Keratinocyte (primary cell): ENCODE measurements at regions not wholly inside any gene's neighbourhood (a gene's known extent, or its start where the extent isn't known, plus 50 kb on each side); places are given as distances from the start of the nearest gene placed in this dataset.
A peak's percentile ranks its signal among the peaks of the same experiment; 100 is the strongest.

ENCODE experiments used
- DNase-seq: peaks from one replicate; pipeline ENCODE4 v3.0.0-alpha.2; 2011; ENCODE audit warnings: low read depth, missing footprints, low spot score
- FAIRE-seq: peaks from 2 replicates; lab custom pipeline; 2011; peaks lifted over from hg19 to GRCh38; lab: Jason Lieb, UNC
- H2AFZ ChIP-seq: 2 replicates; pipeline ENCODE4 v1.6.0; 2012; ENCODE audit warnings: low read length, control low read depth, inconsistent platforms; ENCODE audit not compliant: control insufficient read depth
- H3K27ac ChIP-seq: 2 replicates; pipeline ENCODE4 v1.5.1; 2011; ENCODE audit warnings: low read length; ENCODE audit not compliant: control insufficient read depth, insufficient read depth
- H3K27me3 ChIP-seq: 3 replicates; pipeline ENCODE4 v1.6.0; 2011; ENCODE audit warnings: low read length; ENCODE audit not compliant: control insufficient read depth, insufficient read depth; ENCODE audit errors: extremely low read depth
- H3K36me3 ChIP-seq, 2 experiments: 2 replicates in 1 of 2; 3 replicates in 1 of 2; pipeline ENCODE4 v1.5.1; 2011; ENCODE audit warnings: low read length in 2 of 2, mild to moderate bottlenecking in 1 of 2; ENCODE audit not compliant: control insufficient read depth in 2 of 2, insufficient read depth in 2 of 2; ENCODE audit errors: extremely low read depth in 1 of 2
- H3K4me1 ChIP-seq: 3 replicates; pipeline ENCODE4 v1.5.1; 2011; ENCODE audit warnings: low read length; ENCODE audit not compliant: control insufficient read depth, insufficient read depth; ENCODE audit errors: extremely low read depth
- H3K4me2 ChIP-seq: 3 replicates; pipeline ENCODE4 v1.6.0; 2011; ENCODE audit warnings: low read depth, low read length; ENCODE audit not compliant: control insufficient read depth, insufficient read depth; ENCODE audit errors: extremely low read depth
- H3K4me3 ChIP-seq, 3 experiments: fragments of 200-600 bp in 1 of 3; sonication (generic) in 1 of 3; 2 replicates in 2 of 3; 3 replicates in 1 of 3; pipeline ENCODE4 v1.5.1; 2011 to 2016; ENCODE audit warnings: low read length in 3 of 3, mild to moderate bottlenecking in 3 of 3, control low read depth in 2 of 3, inconsistent platforms in 1 of 3, low read depth in 1 of 3, mixed read lengths in 1 of 3, mixed run types in 1 of 3, moderate library complexity in 1 of 3; ENCODE audit not compliant: control insufficient read depth in 2 of 3, insufficient read depth in 2 of 3; ENCODE audit errors: extremely low read depth in 1 of 3
- H3K79me2 ChIP-seq: 2 replicates; pipeline ENCODE4 v1.6.0; 2012; ENCODE audit warnings: low read length; ENCODE audit not compliant: control insufficient read depth, insufficient read depth
- H3K9ac ChIP-seq: 3 replicates; pipeline ENCODE4 v1.6.0; 2011; ENCODE audit warnings: low read length; ENCODE audit not compliant: control insufficient read depth, insufficient read depth; ENCODE audit errors: extremely low read depth
- H3K9me1 ChIP-seq: 3 replicates; pipeline ENCODE4 v1.6.0; 2011; ENCODE audit warnings: low read length; ENCODE audit not compliant: control insufficient read depth, insufficient read depth; ENCODE audit errors: extremely low read depth
- H3K9me3 ChIP-seq: 2 replicates; pipeline ENCODE4 v1.5.1; 2012; ENCODE audit warnings: low read depth, low read length; ENCODE audit not compliant: control insufficient read depth
- H4K20me1 ChIP-seq: 3 replicates; pipeline ENCODE4 v1.6.0; 2011; ENCODE audit warnings: low read length; ENCODE audit not compliant: control insufficient read depth, insufficient read depth; ENCODE audit errors: extremely low read depth
- EZH2 ChIP-seq: IDR thresholded peaks from one replicate; pipeline ENCODE4 v1.6.1; 2012; ENCODE audit warnings: inconsistent platforms, mild to moderate bottlenecking, low read length, moderate library complexity
- dilution Hi-C: fragments of 300-500 bp; cut with MboI; formaldehyde crosslinking; loops from one replicate; pipeline ENCODE4 v1.7.0; 2020; ENCODE audit warnings: low sequenced_read_pairs; ENCODE audit not compliant: extremely low pct_ligation_motif_present
- TF ChIP-seq, protein P1 (sequence below), 3 experiments: IDR thresholded peaks in 1 of 3; conservative IDR thresholded peaks in 1 of 3; optimal IDR thresholded peaks in 1 of 3; 2 replicates in 2 of 3; 3 replicates in 1 of 3; pipeline versions ENCODE3 to v1.5.1; 2011; ENCODE audit warnings: low read length in 3 of 3, mild to moderate bottlenecking in 3 of 3, moderate library complexity in 2 of 3, control low read depth in 1 of 3, inconsistent platforms in 1 of 3; ENCODE audit not compliant: insufficient read depth in 2 of 3; ENCODE audit errors: extremely low read depth in 1 of 3

DNA sequence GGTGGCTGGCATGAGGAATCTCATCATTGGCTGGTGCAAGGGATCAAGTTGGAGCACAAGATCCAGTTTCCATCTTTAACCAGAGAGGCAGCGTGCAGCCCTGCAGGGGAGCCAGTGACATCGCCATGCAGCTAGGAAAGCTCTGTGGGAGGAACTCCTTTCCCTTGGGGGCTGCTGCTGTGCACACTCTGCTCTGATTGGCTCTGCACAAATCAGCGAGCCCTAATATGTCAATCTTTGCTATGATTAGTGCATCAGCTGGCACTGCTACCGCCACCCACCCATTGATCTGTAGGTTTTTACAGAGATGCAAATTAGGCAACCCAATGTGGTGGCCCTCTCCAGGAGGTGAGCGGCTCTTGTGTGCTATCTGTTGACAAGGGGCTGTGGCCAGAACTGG is 262.6 kb downstream of the PCNX1 start:
- dilution Hi-C loops: no loop called here
- H4K20me1 ChIP-seq: no peaks in the 10 kb centered on the region
- H3K27me3 ChIP-seq: no peaks in the 10 kb centered on the region
- H3K36me3 ChIP-seq: no peaks in the 10 kb centered on the region
- H2AFZ ChIP-seq: no peak overlapping the region
- TF ChIP-seq EZH2: no peak
- TF ChIP-seq, protein P1, sequence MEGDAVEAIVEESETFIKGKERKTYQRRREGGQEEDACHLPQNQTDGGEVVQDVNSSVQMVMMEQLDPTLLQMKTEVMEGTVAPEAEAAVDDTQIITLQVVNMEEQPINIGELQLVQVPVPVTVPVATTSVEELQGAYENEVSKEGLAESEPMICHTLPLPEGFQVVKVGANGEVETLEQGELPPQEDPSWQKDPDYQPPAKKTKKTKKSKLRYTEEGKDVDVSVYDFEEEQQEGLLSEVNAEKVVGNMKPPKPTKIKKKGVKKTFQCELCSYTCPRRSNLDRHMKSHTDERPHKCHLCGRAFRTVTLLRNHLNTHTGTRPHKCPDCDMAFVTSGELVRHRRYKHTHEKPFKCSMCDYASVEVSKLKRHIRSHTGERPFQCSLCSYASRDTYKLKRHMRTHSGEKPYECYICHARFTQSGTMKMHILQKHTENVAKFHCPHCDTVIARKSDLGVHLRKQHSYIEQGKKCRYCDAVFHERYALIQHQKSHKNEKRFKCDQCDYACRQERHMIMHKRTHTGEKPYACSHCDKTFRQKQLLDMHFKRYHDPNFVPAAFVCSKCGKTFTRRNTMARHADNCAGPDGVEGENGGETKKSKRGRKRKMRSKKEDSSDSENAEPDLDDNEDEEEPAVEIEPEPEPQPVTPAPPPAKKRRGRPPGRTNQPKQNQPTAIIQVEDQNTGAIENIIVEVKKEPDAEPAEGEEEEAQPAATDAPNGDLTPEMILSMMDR (optimal IDR thresholded peaks at IDR 0.05 in 1 of 3, IDR thresholded peaks at IDR 0.05 in 1 of 3, conservative IDR thresholded peaks at IDR 0.05 in 1 of 3; ENCODE audit: extremely low read depth in 1 of 3, insufficient read depth in 2 of 3, low read length in 3 of 3): no peak
- H3K79me2 ChIP-seq: no peaks in the 10 kb centered on the region
- H3K27ac ChIP-seq: no peak overlapping the region
- DNase-seq (no peak), FAIRE-seq (no peak)
- peaks cover 14% of the 10 kb centered on the region for H3K4me1 ChIP-seq
- no peak overlapping the region for H3K4me3 ChIP-seq
- no peak overlapping the region for H3K4me2 ChIP-seq
- H3K9me3 ChIP-seq: no peaks in the 10 kb centered on the region
- no peak overlapping the region for H3K9ac ChIP-seq
- H3K9me1 ChIP-seq: no peaks in the 10 kb centered on the region

DNA sequence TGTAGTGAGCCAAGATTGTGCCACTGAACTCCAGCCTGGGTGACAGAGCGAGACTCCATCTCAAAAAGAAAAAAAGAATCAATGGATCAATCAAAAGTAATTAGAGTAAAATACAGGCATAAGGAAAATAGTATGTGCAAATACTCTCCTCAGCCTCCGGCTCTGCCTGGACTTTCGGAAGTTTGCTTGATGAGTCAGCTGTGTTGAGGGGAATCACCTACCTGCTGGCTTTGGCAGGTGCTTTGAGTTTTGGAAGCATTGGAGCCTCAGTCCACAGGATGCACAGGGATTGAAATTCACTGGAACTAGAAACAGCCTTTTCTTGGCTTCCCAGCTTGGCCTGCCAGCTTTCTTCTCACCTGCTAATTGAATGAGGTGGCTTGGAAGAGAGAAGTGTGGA is 268.2 kb downstream of the PCNX1 start:
- Histone ChIP-seq H2AFZ (no peak overlapping the region), H3K36me3 (no peaks in the 10 kb centered on the region), H3K9me1 (no peaks in the 10 kb centered on the region), H3K4me1 (peaks cover 6% of the 10 kb centered on the region), H3K4me3 (no peak overlapping the region), H3K9me3 (no peaks in the 10 kb centered on the region), H3K27ac (no peak overlapping the region), H3K9ac (no peak overlapping the region), H3K4me2 (no peak overlapping the region), H3K27me3 (peaks cover 3% of the 10 kb centered on the region), H4K20me1 (no peaks in the 10 kb centered on the region), H3K79me2 (no peaks in the 10 kb centered on the region)
- peak; percentile 88 for FAIRE-seq
- DNase-seq: peak; percentile 23
- TF ChIP-seq EZH2: no peak
- dilution Hi-C loops: no loop called here

DNA sequence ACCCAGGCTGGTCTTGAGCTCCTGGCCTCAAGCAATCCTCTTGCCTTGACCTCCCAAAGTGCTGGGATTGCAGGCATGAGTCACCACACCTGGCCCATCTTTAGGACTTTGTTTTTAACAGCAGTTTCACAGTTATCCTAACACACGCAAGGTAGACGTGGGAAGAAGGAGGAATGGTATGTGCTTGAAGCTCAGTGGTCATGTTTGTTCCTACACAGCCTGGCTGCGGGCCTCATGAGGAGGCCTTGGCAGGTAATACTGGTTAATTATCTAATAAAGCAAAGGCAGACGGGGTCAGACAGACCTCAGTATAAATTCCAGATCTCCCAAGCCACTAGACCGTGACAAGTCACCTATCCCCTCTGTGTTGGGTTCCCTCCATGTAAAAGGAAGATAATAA is 271.8 kb downstream of the PCNX1 start:
- Histone ChIP-seq H3K4me3 (no peak overlapping the region), H3K9me1 (no peaks in the 10 kb centered on the region), H3K27me3 (peaks cover 3% of the 10 kb centered on the region), H3K36me3 (no peaks in the 10 kb centered on the region), H3K9ac (no peak overlapping the region), H4K20me1 (no peaks in the 10 kb centered on the region), H3K79me2 (no peaks in the 10 kb centered on the region), H2AFZ (no peak overlapping the region), H3K4me2 (no peak overlapping the region), H3K27ac (no peak overlapping the region), H3K4me1 (peaks cover 6% of the 10 kb centered on the region), H3K9me3 (no peaks in the 10 kb centered on the region)
- FAIRE-seq (no peak), DNase-seq (no peak)
- dilution Hi-C loops: no loop called here
- TF ChIP-seq, protein P1 (optimal IDR thresholded peaks at IDR 0.05 in 1 of 3, IDR thresholded peaks at IDR 0.05 in 1 of 3, conservative IDR thresholded peaks at IDR 0.05 in 1 of 3; ENCODE audit: extremely low read depth in 1 of 3, insufficient read depth in 2 of 3, low read length in 3 of 3): no peak
- TF ChIP-seq EZH2: no peak
